Neural cell (in vitro differentiated cells): ENCODE measurements at regions not wholly inside any gene's neighbourhood (a gene's known extent, or its start where the extent isn't known, plus 50 kb on each side); places are given as distances from the start of the nearest gene placed in this dataset.

ENCODE experiments used
- EP300 ChIP-seq: fragments of 450-650 bp; conservative IDR thresholded peaks from 2 replicates; pipeline ENCODE4 v1.6.1; 2014; ENCODE audit warnings: antibody characterized with exemption, mild to moderate bottlenecking, moderate library complexity; ENCODE audit not compliant: poor library complexity, severe bottlenecking
- EZH2 ChIP-seq: fragments of 200-600, 300-800 bp; shearing (Covaris generic), sonication (generic); IDR thresholded peaks from 2 replicates; pipeline ENCODE4 v1.6.1; 2014; ENCODE audit warnings: antibody characterized with exemption, low read length, borderline replicate concordance, mild to moderate bottlenecking; ENCODE audit not compliant: insufficient read depth, poor library complexity, severe bottlenecking
- POLR2AphosphoS5 ChIP-seq: IDR thresholded peaks from 2 replicates; pipeline ENCODE4 v1.6.1; 2012
- TAF1 ChIP-seq: IDR thresholded peaks from 2 replicates; pipeline ENCODE4 v1.6.1; 2012; ENCODE audit warnings: low read depth
- TF ChIP-seq, protein P1 (sequence below): fragments of 450-650 bp; IDR thresholded peaks from 2 replicates; pipeline ENCODE4 v1.5.1; 2014; ENCODE audit warnings: antibody characterized with exemption, mild to moderate bottlenecking, moderate library complexity; ENCODE audit not compliant: poor library complexity, severe bottlenecking

DNA sequence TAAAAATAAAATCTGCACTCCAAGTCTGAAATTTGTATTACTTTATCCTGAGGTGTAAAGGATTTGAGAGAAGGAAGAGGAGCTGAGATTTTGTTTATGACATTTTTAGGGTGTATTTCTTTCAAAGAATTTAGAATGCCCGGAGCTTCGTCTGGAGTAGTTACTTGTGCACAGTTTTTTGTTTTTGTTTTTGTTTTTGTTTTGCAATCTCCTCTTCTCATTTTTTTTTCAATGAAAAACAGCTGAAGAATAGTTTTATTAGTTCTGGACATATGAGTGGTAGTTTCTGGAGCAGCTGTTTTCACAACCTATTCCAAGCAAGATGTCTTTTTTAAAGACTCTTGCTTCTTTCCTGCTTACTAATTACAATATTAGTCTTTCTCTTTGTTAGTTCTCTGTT is 408.2 kb upstream of the PTGER4 start:
- TF ChIP-seq EZH2 (no peak), TAF1 (no peak), EP300 (no peak), POLR2AphosphoS5 (no peak)
- TF ChIP-seq, protein P1, sequence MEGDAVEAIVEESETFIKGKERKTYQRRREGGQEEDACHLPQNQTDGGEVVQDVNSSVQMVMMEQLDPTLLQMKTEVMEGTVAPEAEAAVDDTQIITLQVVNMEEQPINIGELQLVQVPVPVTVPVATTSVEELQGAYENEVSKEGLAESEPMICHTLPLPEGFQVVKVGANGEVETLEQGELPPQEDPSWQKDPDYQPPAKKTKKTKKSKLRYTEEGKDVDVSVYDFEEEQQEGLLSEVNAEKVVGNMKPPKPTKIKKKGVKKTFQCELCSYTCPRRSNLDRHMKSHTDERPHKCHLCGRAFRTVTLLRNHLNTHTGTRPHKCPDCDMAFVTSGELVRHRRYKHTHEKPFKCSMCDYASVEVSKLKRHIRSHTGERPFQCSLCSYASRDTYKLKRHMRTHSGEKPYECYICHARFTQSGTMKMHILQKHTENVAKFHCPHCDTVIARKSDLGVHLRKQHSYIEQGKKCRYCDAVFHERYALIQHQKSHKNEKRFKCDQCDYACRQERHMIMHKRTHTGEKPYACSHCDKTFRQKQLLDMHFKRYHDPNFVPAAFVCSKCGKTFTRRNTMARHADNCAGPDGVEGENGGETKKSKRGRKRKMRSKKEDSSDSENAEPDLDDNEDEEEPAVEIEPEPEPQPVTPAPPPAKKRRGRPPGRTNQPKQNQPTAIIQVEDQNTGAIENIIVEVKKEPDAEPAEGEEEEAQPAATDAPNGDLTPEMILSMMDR = no peak
